ENCODE measurements at regions not wholly inside any gene's neighbourhood (a gene's known extent, or its start where the extent isn't known, plus 50 kb on each side); places are given as distances from the start of the nearest gene placed in this dataset.
A peak's percentile ranks its signal among the peaks of the same experiment; 100 is the strongest.

GRCh38 chr11:119474682-119475596, 52.0 kb upstream of the THY1 start:
- Mint-ChIP-seq H3K4me3 (ENCODE audit: low read depth) (no peak overlapping the region), H3K4me1 (ENCODE audit: low read depth) (no peaks in the 10 kb centered on the region), H3K9me3 (ENCODE audit: low read depth) (no peaks in the 10 kb centered on the region), H3K27me3 (peaks cover 46% of the 10 kb centered on the region), H3K36me3 (ENCODE audit: insufficient read depth) (no peaks in the 10 kb centered on the region), H3K27ac (no peak overlapping the region)
- DNase-seq (ENCODE audit: low spot score, unreplicated experiment) = peak; percentile 59
- TF ChIP-seq CTCF (IDR thresholded peaks at IDR 0.05; ENCODE audit: unreplicated experiment) = peak; percentile 89

DNA sequence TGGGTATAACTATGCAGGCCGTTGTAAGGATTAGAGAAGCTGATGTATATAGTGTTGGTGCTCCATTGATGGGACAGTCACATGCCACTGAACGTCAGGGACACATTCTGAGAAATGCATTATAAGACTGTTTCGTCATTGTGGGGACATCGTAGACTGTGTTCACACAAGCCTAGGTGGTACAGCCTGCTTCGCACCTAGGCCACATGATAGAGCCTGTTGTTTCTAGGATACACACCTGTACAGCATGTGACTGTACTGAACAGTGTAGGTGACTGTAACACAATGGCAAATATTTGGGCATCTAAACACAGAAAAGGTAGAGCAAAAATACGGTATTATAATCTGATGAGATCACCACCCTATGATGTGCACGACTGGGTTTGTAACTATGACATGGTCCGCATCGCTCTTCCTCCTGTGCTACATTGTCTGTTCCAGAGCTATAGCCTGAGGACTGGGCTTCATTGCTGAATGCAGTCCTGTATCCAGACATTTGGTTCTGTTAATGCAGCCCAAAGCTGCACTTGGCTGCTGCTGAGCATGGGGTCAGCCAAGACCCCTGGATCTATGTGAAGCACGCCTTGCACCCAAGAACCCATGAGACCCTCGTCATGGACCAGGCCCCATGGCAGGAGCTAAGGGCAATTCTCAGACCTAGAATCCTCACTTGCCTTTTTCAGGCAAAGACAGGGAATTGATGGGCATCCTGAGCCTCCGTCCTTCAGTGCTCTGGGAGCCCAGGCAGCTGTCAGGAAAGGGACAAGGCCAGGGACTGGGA, 51.1 kb upstream of the THY1 start:
- DNase-seq (ENCODE audit: low spot score, unreplicated experiment) = no peak
- H3K27me3 Mint-ChIP-seq = peaks cover 42% of the 10 kb centered on the region
- no peaks in the 10 kb centered on the region for H3K36me3 Mint-ChIP-seq (ENCODE audit: insufficient read depth)
- H3K4me3 Mint-ChIP-seq (ENCODE audit: low read depth) = no peak overlapping the region
- H3K4me1 Mint-ChIP-seq (ENCODE audit: low read depth) = no peaks in the 10 kb centered on the region
- no peak overlapping the region for H3K27ac Mint-ChIP-seq
- no peaks in the 10 kb centered on the region for H3K9me3 Mint-ChIP-seq (ENCODE audit: low read depth)
- TF ChIP-seq CTCF (IDR thresholded peaks at IDR 0.05; ENCODE audit: unreplicated experiment) = no peak

GRCh38 chr11:119473226-119473625, 50.3 kb upstream of the THY1 start:
- no peaks in the 10 kb centered on the region for H3K4me1 Mint-ChIP-seq (ENCODE audit: low read depth)
- DNase-seq (ENCODE audit: low spot score, unreplicated experiment) = no peak
- H3K9me3 Mint-ChIP-seq (ENCODE audit: low read depth) = no peaks in the 10 kb centered on the region
- no peak overlapping the region for H3K27ac Mint-ChIP-seq
- peaks cover 42% of the 10 kb centered on the region for H3K27me3 Mint-ChIP-seq
- no peak for TF ChIP-seq CTCF (IDR thresholded peaks at IDR 0.05; ENCODE audit: unreplicated experiment)
- no peaks in the 10 kb centered on the region for H3K36me3 Mint-ChIP-seq (ENCODE audit: insufficient read depth)
- H3K4me3 Mint-ChIP-seq (ENCODE audit: low read depth) = no peak overlapping the region

- no peaks in the 10 kb centered on the region for H3K4me1 Mint-ChIP-seq (ENCODE audit: low read depth)
- no peak for TF ChIP-seq CTCF (IDR thresholded peaks at IDR 0.05; ENCODE audit: unreplicated experiment)
Measured at GRCh38 chr11:119472856-119473222, 49.9 kb upstream of the THY1 start.

More at GRCh38 chr11:119472856-119473222, 49.9 kb upstream of the THY1 start:
- Mint-ChIP-seq H3K36me3 (ENCODE audit: insufficient read depth) (no peaks in the 10 kb centered on the region), H3K4me3 (ENCODE audit: low read depth) (no peak overlapping the region), H3K27me3 (peaks cover 46% of the 10 kb centered on the region), H3K27ac (no peak overlapping the region), H3K9me3 (ENCODE audit: low read depth) (no peaks in the 10 kb centered on the region)
- DNase-seq (ENCODE audit: low spot score, unreplicated experiment) = no peak

Measured in progenitor cell of endocrine pancreas (in vitro differentiated cells).